ENCODE measurements at regions not wholly inside any gene's neighbourhood (a gene's known extent, or its start where the extent isn't known, plus 50 kb on each side); places are given as distances from the start of the nearest gene placed in this dataset.
"Not testable (repeated sequence)": the region's sequence is repeated elsewhere in the genome, so short reads cannot be mapped to it uniquely, and the experiment has no call there.

- no peak overlapping the region for H3K4me3 ChIP-seq
- no peaks in the 10 kb centered on the region for H3K27me3 ChIP-seq (replicated peaks)
- no peak for DNase-seq (ENCODE audit: low read depth in 1 of 2, low spot score in 2 of 2)
- no peaks in the 10 kb centered on the region for H3K4me1 ChIP-seq (replicated peaks)
- H3K27ac ChIP-seq: no peak overlapping the region
- H3K9me3 ChIP-seq (replicated peaks): no peaks in the 10 kb centered on the region; the same call in 1 of the 2 replicates
- H3K36me3 ChIP-seq: no peaks in the 10 kb centered on the region
Measured at GRCh38 chr5:92956886-92957285, 624.1 kb downstream of the NR2F1-AS1 start.

GRCh38 chr5:92952243-92952642 lies 628.8 kb downstream of the NR2F1-AS1 start:
- Histone ChIP-seq H3K9me3 (replicated peaks) (no peaks in the 10 kb centered on the region; the same call in 1 of the 2 replicates), H3K27ac (no peak overlapping the region), H3K4me3 (no peak overlapping the region)

GRCh38 chr5:92951746-92952145 lies 629.3 kb downstream of the NR2F1-AS1 start:
- Histone ChIP-seq H3K27me3 (replicated peaks) (no peaks in the 10 kb centered on the region), H3K9me3 (replicated peaks) (no peaks in the 10 kb centered on the region; the same call in 1 of the 2 replicates), H3K27ac (no peak overlapping the region), H3K36me3 (no peaks in the 10 kb centered on the region), H3K4me3 (no peak overlapping the region), H3K4me1 (replicated peaks) (no peaks in the 10 kb centered on the region)
- no peak for DNase-seq (ENCODE audit: low read depth in 1 of 2, low spot score in 2 of 2)

More at GRCh38 chr5:92952243-92952642, 628.8 kb downstream of the NR2F1-AS1 start:
- no peaks in the 10 kb centered on the region for H3K4me1 ChIP-seq (replicated peaks)
- H3K27me3 ChIP-seq (replicated peaks): no peaks in the 10 kb centered on the region
- no peaks in the 10 kb centered on the region for H3K36me3 ChIP-seq
- no peak for DNase-seq (ENCODE audit: low read depth in 1 of 2, low spot score in 2 of 2)

GRCh38 chr5:92946546-92946945 lies 634.5 kb downstream of the NR2F1-AS1 start:
- DNase-seq (ENCODE audit: low read depth in 1 of 2, low spot score in 2 of 2): no peak
- Histone ChIP-seq H3K27ac (no peak overlapping the region), H3K27me3 (replicated peaks) (no peaks in the 10 kb centered on the region), H3K9me3 (replicated peaks) (no peaks in the 10 kb centered on the region), H3K4me3 (no peak overlapping the region), H3K4me1 (replicated peaks) (peaks cover 11% of the 10 kb centered on the region), H3K36me3 (no peaks in the 10 kb centered on the region)

- Histone ChIP-seq H3K27ac (peak overlapping the region; percentile 34), H3K9me3 (replicated peaks) (no peaks in the 10 kb centered on the region), H3K4me3 (no peak overlapping the region), H3K36me3 (no peaks in the 10 kb centered on the region), H3K27me3 (replicated peaks) (no peaks in the 10 kb centered on the region), H3K4me1 (replicated peaks) (peaks cover 11% of the 10 kb centered on the region)
- peak in 1 of 2 experiments; percentile 24 for DNase-seq (ENCODE audit: low read depth in 1 of 2, low spot score in 2 of 2)
Measured at GRCh38 chr5:92945605-92946097, 635.4 kb downstream of the NR2F1-AS1 start.

- Histone ChIP-seq H3K27ac (peak overlapping the region; percentile 34), H3K9me3 (replicated peaks) (no peaks in the 10 kb centered on the region), H3K36me3 (no peaks in the 10 kb centered on the region), H3K4me3 (no peak overlapping the region), H3K27me3 (replicated peaks) (no peaks in the 10 kb centered on the region), H3K4me1 (replicated peaks) (peaks cover 11% of the 10 kb centered on the region)
- DNase-seq (ENCODE audit: low read depth in 1 of 2, low spot score in 2 of 2): peak in 1 of 2 experiments; percentile 33
Measured at GRCh38 chr5:92944903-92945604, 636.0 kb downstream of the NR2F1-AS1 start.

GRCh38 chr5:92944337-92944736 lies 636.7 kb downstream of the NR2F1-AS1 start:
- Histone ChIP-seq H3K4me1 (replicated peaks) (peaks cover 11% of the 10 kb centered on the region), H3K9me3 (replicated peaks) (no peaks in the 10 kb centered on the region), H3K36me3 (no peaks in the 10 kb centered on the region)

GRCh38 chr5:92942762-92943161 lies 638.3 kb downstream of the NR2F1-AS1 start:
- Histone ChIP-seq H3K27me3 (replicated peaks) (no peaks in the 10 kb centered on the region), H3K9me3 (replicated peaks) (no peaks in the 10 kb centered on the region), H3K4me1 (replicated peaks) (peaks cover 11% of the 10 kb centered on the region), H3K4me3 (no peak overlapping the region), H3K27ac (no peak overlapping the region), H3K36me3 (no peaks in the 10 kb centered on the region)
- no peak for DNase-seq (ENCODE audit: low read depth in 1 of 2, low spot score in 2 of 2)

More at GRCh38 chr5:92944337-92944736, 636.7 kb downstream of the NR2F1-AS1 start:
- Histone ChIP-seq H3K27me3 (replicated peaks) (no peaks in the 10 kb centered on the region), H3K27ac (no peak overlapping the region), H3K4me3 (no peak overlapping the region)
- no peak for DNase-seq (ENCODE audit: low read depth in 1 of 2, low spot score in 2 of 2)

GRCh38 chr5:92941806-92942205 lies 639.2 kb downstream of the NR2F1-AS1 start:
- H3K27ac ChIP-seq: no peak overlapping the region
- H3K36me3 ChIP-seq: no peaks in the 10 kb centered on the region
- no peak overlapping the region for H3K4me3 ChIP-seq
- peaks cover 11% of the 10 kb centered on the region for H3K4me1 ChIP-seq (replicated peaks)
- H3K9me3 ChIP-seq (replicated peaks): no peaks in the 10 kb centered on the region
- DNase-seq (ENCODE audit: low read depth in 1 of 2, low spot score in 2 of 2): no peak
- no peaks in the 10 kb centered on the region for H3K27me3 ChIP-seq (replicated peaks)

- Histone ChIP-seq H3K4me1 (replicated peaks) (no peaks in the 10 kb centered on the region; the same call in 1 of the 2 replicates), H3K27me3 (replicated peaks) (no peaks in the 10 kb centered on the region), H3K27ac (no peak overlapping the region), H3K4me3 (no peak overlapping the region), H3K36me3 (no peaks in the 10 kb centered on the region), H3K9me3 (replicated peaks) (no peaks in the 10 kb centered on the region)
- no peak for DNase-seq (ENCODE audit: low read depth in 1 of 2, low spot score in 2 of 2)
Measured at GRCh38 chr5:92939428-92939827, 641.6 kb downstream of the NR2F1-AS1 start.

GRCh38 chr5:92937396-92937795 lies 643.6 kb downstream of the NR2F1-AS1 start:
- not testable (repeated sequence) for H3K4me3 ChIP-seq

GRCh38 chr5:92930057-92930456 lies 651.0 kb downstream of the NR2F1-AS1 start:
- Histone ChIP-seq H3K27me3 (replicated peaks) (no peaks in the 10 kb centered on the region), H3K4me1 (replicated peaks) (no peaks in the 10 kb centered on the region), H3K9me3 (replicated peaks) (no peaks in the 10 kb centered on the region), H3K36me3 (no peaks in the 10 kb centered on the region), H3K4me3 (no peak overlapping the region), H3K27ac (no peak overlapping the region)
- no peak for DNase-seq (ENCODE audit: low read depth in 1 of 2, low spot score in 2 of 2)

More at GRCh38 chr5:92937396-92937795, 643.6 kb downstream of the NR2F1-AS1 start:
- H3K36me3 ChIP-seq; H3K9me3 ChIP-seq (replicated peaks); H3K27ac ChIP-seq; H3K4me1 ChIP-seq (replicated peaks); H3K27me3 ChIP-seq (replicated peaks); DNase-seq (ENCODE audit: low read depth in 1 of 2, low spot score in 2 of 2): not testable (repeated sequence)

- H3K9me3 ChIP-seq (replicated peaks): no peaks in the 10 kb centered on the region
- DNase-seq (ENCODE audit: low read depth in 1 of 2, low spot score in 2 of 2): no peak
- H3K27ac ChIP-seq: no peak overlapping the region
- H3K36me3 ChIP-seq: no peaks in the 10 kb centered on the region
- no peak overlapping the region for H3K4me3 ChIP-seq
- H3K4me1 ChIP-seq (replicated peaks): no peaks in the 10 kb centered on the region
- H3K27me3 ChIP-seq (replicated peaks): no peaks in the 10 kb centered on the region
Measured at GRCh38 chr5:92927291-92927778, 653.7 kb downstream of the NR2F1-AS1 start.

GRCh38 chr5:92923885-92924284 lies 657.1 kb downstream of the NR2F1-AS1 start:
- no peak overlapping the region for H3K4me3 ChIP-seq
- no peak overlapping the region for H3K27ac ChIP-seq
- H3K36me3 ChIP-seq: no peaks in the 10 kb centered on the region
- no peak for DNase-seq (ENCODE audit: low read depth in 1 of 2, low spot score in 2 of 2)
- no peaks in the 10 kb centered on the region for H3K27me3 ChIP-seq (replicated peaks)
- no peaks in the 10 kb centered on the region for H3K9me3 ChIP-seq (replicated peaks)
- no peaks in the 10 kb centered on the region for H3K4me1 ChIP-seq (replicated peaks)
